Liver (tissue), 8 donors: ENCODE measurements at regions not wholly inside any gene's neighbourhood (a gene's known extent, or its start where the extent isn't known, plus 50 kb on each side); places are given as distances from the start of the nearest gene placed in this dataset.

Experiments used
- DNase-seq: peaks from one replicate; pipeline ENCODE4 v3.0.0-alpha.2; 2017; ENCODE audit warnings: low spot score
- H3K27ac ChIP-seq, 2 donors: one replicate each; pipeline ENCODE4 v1.7.0; 2013; ENCODE audit warnings: inconsistent platforms in 2 of 2, low read length in 2 of 2, control low read depth in 1 of 2, low read depth in 1 of 2, mild to moderate bottlenecking in 1 of 2
- H3K27me3 ChIP-seq, 4 donors: one replicate each; pipeline versions ENCODE4 v1.6.1 to v1.7.0; 2013; ENCODE audit warnings: low read length in 3 of 4, inconsistent platforms in 1 of 4, mild to moderate bottlenecking in 1 of 4, moderate library complexity in 1 of 4; ENCODE audit not compliant: control insufficient read depth in 4 of 4, insufficient read depth in 4 of 4
- H3K36me3 ChIP-seq, 4 donors: one replicate each; pipeline versions ENCODE4 v1.6.1 to v1.7.0; 2013; ENCODE audit warnings: low read length in 3 of 4, mild to moderate bottlenecking in 3 of 4, low read depth in 1 of 4, moderate library complexity in 1 of 4; ENCODE audit not compliant: control insufficient read depth in 4 of 4, insufficient read depth in 3 of 4
- H3K4me1 ChIP-seq, 4 donors: one replicate each; pipeline versions ENCODE4 v1.6.1 to v1.7.0; 2013; ENCODE audit warnings: low read length in 3 of 4, mild to moderate bottlenecking in 3 of 4, moderate library complexity in 1 of 4; ENCODE audit not compliant: control insufficient read depth in 4 of 4, insufficient read depth in 4 of 4
- H3K4me3 ChIP-seq, 3 donors: one replicate each; pipeline versions ENCODE4 v1.6.1 to v1.7.0; 2013; ENCODE audit warnings: low read length in 3 of 3, control low read depth in 1 of 3, low read depth in 1 of 3, mild to moderate bottlenecking in 1 of 3
- H3K9ac ChIP-seq, 2 donors: one replicate each; pipeline ENCODE4 v1.7.0; 2013; ENCODE audit warnings: low read length in 2 of 2, mild to moderate bottlenecking in 2 of 2, moderate library complexity in 2 of 2, control low read depth in 1 of 2, low read depth in 1 of 2
- H3K9me3 ChIP-seq, 4 donors: one replicate each; pipeline versions ENCODE4 v1.6.1 to v1.7.0; 2013; ENCODE audit warnings: low read length in 3 of 4; ENCODE audit not compliant: control insufficient read depth in 4 of 4
- ATF3 ChIP-seq: IDR thresholded peaks from 2 replicates; pipeline ENCODE4 v1.6.1; 2016; ENCODE audit warnings: antibody characterized with exemption
- CTCF ChIP-seq: fragments of 150-350 bp; IDR thresholded peaks from 2 replicates; pipeline ENCODE4 v1.5.1; 2017; ENCODE audit warnings: improper control_type of control experiment, low read depth, low read length; ENCODE audit not compliant: missing input control
- EGR1 ChIP-seq, 2 donors: IDR thresholded peaks; 2 replicates each; pipeline ENCODE4 v1.6.1; 2016 to 2018; ENCODE audit warnings: antibody characterized with exemption in 2 of 2, low read depth in 2 of 2
- FOXA1 ChIP-seq: IDR thresholded peaks from 2 replicates; pipeline ENCODE4 v1.6.1; 2016; ENCODE audit warnings: antibody characterized with exemption
- FOXA2 ChIP-seq: IDR thresholded peaks from 2 replicates; pipeline ENCODE4 v1.6.1; 2016; ENCODE audit warnings: antibody characterized with exemption
- GABPA ChIP-seq, 2 donors: IDR thresholded peaks in 1 of 2; conservative IDR thresholded peaks in 1 of 2; 2 replicates each; pipeline ENCODE4 v1.6.1; 2016; ENCODE audit warnings: antibody characterized with exemption in 2 of 2, mild to moderate bottlenecking in 1 of 2, moderate library complexity in 1 of 2
- HNF4A ChIP-seq, 2 donors: conservative IDR thresholded peaks; 2 replicates each; pipeline ENCODE4 v1.6.1; 2016; ENCODE audit warnings: antibody characterized with exemption in 2 of 2, mild to moderate bottlenecking in 2 of 2
- HNF4G ChIP-seq: IDR thresholded peaks from 2 replicates; pipeline ENCODE4 v1.6.1; 2016; ENCODE audit warnings: antibody characterized with exemption
- JUND ChIP-seq, 2 donors: IDR thresholded peaks; 2 replicates each; pipeline ENCODE4 v1.6.1; 2016; ENCODE audit warnings: antibody characterized with exemption in 2 of 2
- NR2F2 ChIP-seq: IDR thresholded peaks from 2 replicates; pipeline ENCODE4 v1.6.1; 2016; ENCODE audit warnings: antibody characterized with exemption
- RAD21 ChIP-seq, 2 donors: IDR thresholded peaks; 2 replicates each; pipeline ENCODE4 v1.6.1; 2016; ENCODE audit warnings: antibody characterized with exemption in 2 of 2, mild to moderate bottlenecking in 2 of 2
- RXRA ChIP-seq, 2 donors: IDR thresholded peaks; 2 replicates each; pipeline ENCODE4 v1.6.1; 2017 to 2018; ENCODE audit warnings: antibody characterized with exemption in 2 of 2, mild to moderate bottlenecking in 1 of 2
- SP1 ChIP-seq: IDR thresholded peaks from 2 replicates; pipeline ENCODE4 v1.6.1; 2018; ENCODE audit warnings: antibody characterized with exemption, mild to moderate bottlenecking
- TAF1 ChIP-seq: conservative IDR thresholded peaks from 2 replicates; pipeline ENCODE4 v1.6.1; 2016; ENCODE audit warnings: antibody characterized with exemption, mild to moderate bottlenecking
- YY1 ChIP-seq: IDR thresholded peaks from 2 replicates; pipeline ENCODE4 v1.6.1; 2016; ENCODE audit warnings: antibody characterized with exemption, mild to moderate bottlenecking
- ZBTB33 ChIP-seq: IDR thresholded peaks from 2 replicates; pipeline ENCODE4 v1.6.1; 2016; ENCODE audit warnings: antibody characterized with exemption
- WGBS: extraction: QIAGEN DNeasy Blood & Tissue Kit; methylation state at CpG from one replicate; pipeline ENCODE4 v1.1.7; 2013; 5-methylcytosine and 5-hydroxymethylcytosine counted together
- TF ChIP-seq, protein P1 (sequence below): IDR thresholded peaks from 2 replicates; pipeline ENCODE4 v1.6.1; 2016; ENCODE audit warnings: antibody characterized with exemption, mild to moderate bottlenecking
- TF ChIP-seq, protein P2 (sequence below): IDR thresholded peaks from 2 replicates; pipeline ENCODE4 v1.6.1; 2016; ENCODE audit warnings: antibody characterized with exemption
- donor health status: healthy.
- donor health status: healthy.
- donor health status: healthy.
- donor health status: healthy.
- donor health status: healthy.

- Histone ChIP-seq H3K27me3 (no peaks in the 10 kb centered on the region), H3K4me3 (no peak overlapping the region), H3K9me3 (no peaks in the 10 kb centered on the region), H3K9ac (no peak overlapping the region), H3K36me3 (no peaks in the 10 kb centered on the region), H3K27ac (no peak overlapping the region), H3K4me1 (no peaks in the 10 kb centered on the region)
- 65% methylated on average over 4 of the region's 4 CpGs for WGBS
- DNase-seq = no peak
- TF ChIP-seq EGR1 (IDR thresholded peaks at IDR 0.05; ENCODE audit: low read depth in 2 of 2) (no peak), HNF4A (conservative IDR thresholded peaks at IDR 0.05) (no peak), CTCF (no peak), RAD21 (IDR thresholded peaks at IDR 0.05) (no peak), NR2F2 (no peak), RXRA (IDR thresholded peaks at IDR 0.05) (no peak), FOXA1 (no peak), YY1 (no peak), GABPA (IDR thresholded peaks at IDR 0.05 in 1 of 2, conservative IDR thresholded peaks at IDR 0.05 in 1 of 2) (no peak)
These were observed 104.0 kb upstream of the TBC1D5 start for GRCh38 chr3:17846466-17846865.

DNA sequence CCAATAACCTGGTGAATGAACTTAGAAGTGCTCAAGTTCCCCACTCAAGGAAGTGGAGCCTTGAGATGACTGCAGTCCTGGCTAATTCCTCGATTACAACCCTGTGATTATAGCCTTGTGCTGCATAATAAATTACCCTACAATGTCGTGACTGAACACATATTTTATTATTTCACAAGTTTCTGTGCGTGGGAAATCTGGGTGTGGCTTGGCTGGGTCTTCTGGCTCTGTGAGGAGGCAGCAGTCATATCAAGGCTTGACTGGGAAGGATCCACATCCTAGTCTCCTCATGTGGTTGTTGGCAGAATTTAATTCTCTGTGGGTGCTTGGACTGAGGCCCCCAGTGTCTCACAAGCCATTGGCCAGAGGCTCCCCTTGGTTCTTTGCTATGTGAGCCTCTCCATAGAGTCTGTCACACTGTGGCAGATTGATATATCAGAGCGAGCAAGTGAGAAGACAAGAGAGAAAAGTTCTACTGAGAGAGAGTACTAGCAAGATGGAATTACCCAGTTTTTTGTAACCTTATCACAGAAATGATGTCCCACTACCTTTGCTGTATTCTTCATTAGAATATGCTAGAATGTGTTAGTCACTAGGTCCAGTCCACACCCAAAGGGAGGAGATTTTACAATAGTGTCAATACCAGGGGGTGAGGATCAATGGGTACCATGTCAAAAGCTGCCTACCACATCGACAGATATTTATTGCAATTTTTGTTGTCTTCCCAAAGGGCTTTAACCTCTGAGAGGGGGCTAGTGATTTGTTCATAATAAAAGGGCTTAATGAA is 102.8 kb upstream of the TBC1D5 start:
- Histone ChIP-seq H3K27ac (no peak overlapping the region), H3K9ac (no peak overlapping the region), H3K4me3 (no peak overlapping the region), H3K4me1 (peaks cover 0 to 3% (median 0%) of the 10 kb centered on the region in 4 donors), H3K9me3 (no peaks in the 10 kb centered on the region), H3K27me3 (no peaks in the 10 kb centered on the region), H3K36me3 (no peaks in the 10 kb centered on the region)
- WGBS = 73% methylated on average over 5 of the region's 5 CpGs
- TF ChIP-seq RAD21 (IDR thresholded peaks at IDR 0.05) (no peak), ZBTB33 (no peak), NR2F2 (no peak), GABPA (IDR thresholded peaks at IDR 0.05 in 1 of 2, conservative IDR thresholded peaks at IDR 0.05 in 1 of 2) (no peak), RXRA (IDR thresholded peaks at IDR 0.05) (no peak), YY1 (no peak), HNF4G (no peak), SP1 (no peak), FOXA1 (no peak), ATF3 (no peak), EGR1 (IDR thresholded peaks at IDR 0.05; ENCODE audit: low read depth in 2 of 2) (no peak), TAF1 (no peak), JUND (IDR thresholded peaks at IDR 0.05) (no peak), FOXA2 (no peak), HNF4A (conservative IDR thresholded peaks at IDR 0.05) (no peak)
- TF ChIP-seq, protein P1, sequence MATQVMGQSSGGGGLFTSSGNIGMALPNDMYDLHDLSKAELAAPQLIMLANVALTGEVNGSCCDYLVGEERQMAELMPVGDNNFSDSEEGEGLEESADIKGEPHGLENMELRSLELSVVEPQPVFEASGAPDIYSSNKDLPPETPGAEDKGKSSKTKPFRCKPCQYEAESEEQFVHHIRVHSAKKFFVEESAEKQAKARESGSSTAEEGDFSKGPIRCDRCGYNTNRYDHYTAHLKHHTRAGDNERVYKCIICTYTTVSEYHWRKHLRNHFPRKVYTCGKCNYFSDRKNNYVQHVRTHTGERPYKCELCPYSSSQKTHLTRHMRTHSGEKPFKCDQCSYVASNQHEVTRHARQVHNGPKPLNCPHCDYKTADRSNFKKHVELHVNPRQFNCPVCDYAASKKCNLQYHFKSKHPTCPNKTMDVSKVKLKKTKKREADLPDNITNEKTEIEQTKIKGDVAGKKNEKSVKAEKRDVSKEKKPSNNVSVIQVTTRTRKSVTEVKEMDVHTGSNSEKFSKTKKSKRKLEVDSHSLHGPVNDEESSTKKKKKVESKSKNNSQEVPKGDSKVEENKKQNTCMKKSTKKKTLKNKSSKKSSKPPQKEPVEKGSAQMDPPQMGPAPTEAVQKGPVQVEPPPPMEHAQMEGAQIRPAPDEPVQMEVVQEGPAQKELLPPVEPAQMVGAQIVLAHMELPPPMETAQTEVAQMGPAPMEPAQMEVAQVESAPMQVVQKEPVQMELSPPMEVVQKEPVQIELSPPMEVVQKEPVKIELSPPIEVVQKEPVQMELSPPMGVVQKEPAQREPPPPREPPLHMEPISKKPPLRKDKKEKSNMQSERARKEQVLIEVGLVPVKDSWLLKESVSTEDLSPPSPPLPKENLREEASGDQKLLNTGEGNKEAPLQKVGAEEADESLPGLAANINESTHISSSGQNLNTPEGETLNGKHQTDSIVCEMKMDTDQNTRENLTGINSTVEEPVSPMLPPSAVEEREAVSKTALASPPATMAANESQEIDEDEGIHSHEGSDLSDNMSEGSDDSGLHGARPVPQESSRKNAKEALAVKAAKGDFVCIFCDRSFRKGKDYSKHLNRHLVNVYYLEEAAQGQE = no peak
- TF ChIP-seq, protein P2, sequence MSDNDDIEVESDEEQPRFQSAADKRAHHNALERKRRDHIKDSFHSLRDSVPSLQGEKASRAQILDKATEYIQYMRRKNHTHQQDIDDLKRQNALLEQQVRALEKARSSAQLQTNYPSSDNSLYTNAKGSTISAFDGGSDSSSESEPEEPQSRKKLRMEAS = no peak
- no peak for DNase-seq
